Gastrocnemius medialis (tissue), 4 donors: ENCODE measurements at regions not wholly inside any gene's neighbourhood (a gene's known extent, or its start where the extent isn't known, plus 50 kb on each side); places are given as distances from the start of the nearest gene placed in this dataset.

Source experiments
- ATAC-seq, 2 donors: fragments of 150-250 bp; one replicate each; pipeline ENCODE4 v1.9.1; 2016
- DNase-seq, 2 donors: peaks; one replicate each; pipeline ENCODE4 v3.0.0-alpha.2; 2019
- H3K27ac ChIP-seq, 4 donors: fragments of 200-600 bp; sonication (generic); 1 replicate in 1 of 4; 2 replicates in 3 of 4; pipeline ENCODE4 v1.5.1; 2016 to 2018; ENCODE audit warnings: mild to moderate bottlenecking in 2 of 4, moderate library complexity in 1 of 4
- H3K27me3 ChIP-seq, 3 donors: fragments of 200-600 bp; sonication (generic) in 2 of 3; 1 replicate in 1 of 3; 2 replicates in 2 of 3; pipeline versions ENCODE4 v1.5.1 to v1.6.0; 2016 to 2019; ENCODE audit warnings: mild to moderate bottlenecking in 1 of 3, moderate library complexity in 1 of 3
- H3K36me3 ChIP-seq, 2 donors: fragments of 200-600 bp; sonication (generic) in 1 of 2; one replicate each; pipeline ENCODE4 v1.5.1; 2017 to 2018
- H3K4me1 ChIP-seq, 2 donors: fragments of 200-600 bp; sonication (generic) in 1 of 2; one replicate each; pipeline ENCODE4 v1.5.1; 2016 to 2017; ENCODE audit warnings: mild to moderate bottlenecking in 2 of 2
- H3K4me3 ChIP-seq, 4 donors: fragments of 200-600 bp; sonication (generic) in 3 of 4; 1 replicate in 1 of 4; 2 replicates in 3 of 4; pipeline ENCODE4 v1.5.1; 2016 to 2019; ENCODE audit warnings: mild to moderate bottlenecking in 2 of 4
- H3K9me3 ChIP-seq, 3 donors: fragments of 200-600 bp; sonication (generic) in 2 of 3; 1 replicate in 1 of 3; 2 replicates in 2 of 3; pipeline ENCODE4 v1.5.1; 2016 to 2019
- CTCF ChIP-seq, 5 experiments: fragments of 450-650 bp in 3 of 5; fragments of 200-600 bp in 2 of 5; sonication (generic) in 2 of 5; IDR thresholded peaks in 4 of 5; conservative IDR thresholded peaks in 1 of 5; 1 replicate in 4 of 5; 2 replicates in 1 of 5; pipeline ENCODE4 v1.5.1; 2016 to 2019; ENCODE audit warnings: antibody characterized with exemption in 5 of 5, mild to moderate bottlenecking in 3 of 5, moderate library complexity in 3 of 5
- POLR2A ChIP-seq, 2 donors: fragments of 450-650 bp; IDR thresholded peaks; one replicate each; pipeline ENCODE4 v1.6.1; 2017; ENCODE audit warnings: antibody characterized with exemption in 2 of 2, mild to moderate bottlenecking in 2 of 2, moderate library complexity in 2 of 2
- in situ Hi-C, 4 donors: fragments of 200-750 bp; cut with MboI; loops; one replicate each; pipeline versions ENCODE4 v1.15.0 to v1.8.0; 2017; ENCODE audit warnings: low sequenced_read_pairs in 4 of 4
- intact Hi-C: fragments of 100-400 bp; cut with DNase I; formaldehyde crosslinking; loops from one replicate; pipeline ENCODE4 v1.15.1; 2023; ENCODE audit warnings: low total_unique reads

- Histone ChIP-seq H3K4me3 (no peak overlapping the region), H3K27me3 (no peaks in the 10 kb centered on the region), H3K36me3 (no peaks in the 10 kb centered on the region), H3K27ac (no peak overlapping the region), H3K9me3 (no peaks in the 10 kb centered on the region), H3K4me1 (no peaks in the 10 kb centered on the region)
- TF ChIP-seq POLR2A (IDR thresholded peaks at IDR 0.05) (no peak), CTCF (IDR thresholded peaks at IDR 0.05 in 4 of 5, conservative IDR thresholded peaks at IDR 0.05 in 1 of 5) (no peak)
- intact Hi-C loops, result no loop called here
- in situ Hi-C loops, result loop anchor here in 1 of 4 donors (25.0 kb wide), 1 partner anchor 212 kb away; no protein-coding TSS in a partner anchor
- ATAC-seq (no peak), DNase-seq (no peak)
Observed at GRCh38 chr11:26199331-26200095, 132.4 kb upstream of the ANO3 start.

GRCh38 chr11:26201411-26201810, 130.5 kb upstream of the ANO3 start:
- in situ Hi-C loops, result loop anchor here in 1 of 4 donors (25.0 kb wide), 1 partner anchor 214 kb away; no protein-coding TSS in a partner anchor
- no peak for ATAC-seq
- intact Hi-C loops, result no loop called here
- TF ChIP-seq POLR2A (IDR thresholded peaks at IDR 0.05) (no peak), CTCF (IDR thresholded peaks at IDR 0.05 in 4 of 5, conservative IDR thresholded peaks at IDR 0.05 in 1 of 5) (no peak)
- H3K4me1 ChIP-seq, result no peaks in the 10 kb centered on the region
- no peaks in the 10 kb centered on the region for H3K36me3 ChIP-seq
- no peaks in the 10 kb centered on the region for H3K9me3 ChIP-seq
- no peak overlapping the region for H3K27ac ChIP-seq
- DNase-seq, result no peak
- H3K27me3 ChIP-seq, result no peaks in the 10 kb centered on the region
- H3K4me3 ChIP-seq, result no peak overlapping the region

- intact Hi-C loops (no loop called here), in situ Hi-C loops (loop anchor here in 1 of 4 donors (25.0 kb wide), 1 partner anchor 215 kb away; no protein-coding TSS in a partner anchor)
- Histone ChIP-seq H3K36me3 (no peaks in the 10 kb centered on the region), H3K27ac (no peak overlapping the region), H3K4me1 (no peaks in the 10 kb centered on the region), H3K4me3 (no peak overlapping the region), H3K27me3 (no peaks in the 10 kb centered on the region), H3K9me3 (no peaks in the 10 kb centered on the region)
- DNase-seq (no peak), ATAC-seq (no peak)
- TF ChIP-seq POLR2A (IDR thresholded peaks at IDR 0.05), result no peak
- TF ChIP-seq CTCF (IDR thresholded peaks at IDR 0.05 in 4 of 5, conservative IDR thresholded peaks at IDR 0.05 in 1 of 5), result no peak
Observed at GRCh38 chr11:26202754-26203153, 129.2 kb upstream of the ANO3 start.

DNA sequence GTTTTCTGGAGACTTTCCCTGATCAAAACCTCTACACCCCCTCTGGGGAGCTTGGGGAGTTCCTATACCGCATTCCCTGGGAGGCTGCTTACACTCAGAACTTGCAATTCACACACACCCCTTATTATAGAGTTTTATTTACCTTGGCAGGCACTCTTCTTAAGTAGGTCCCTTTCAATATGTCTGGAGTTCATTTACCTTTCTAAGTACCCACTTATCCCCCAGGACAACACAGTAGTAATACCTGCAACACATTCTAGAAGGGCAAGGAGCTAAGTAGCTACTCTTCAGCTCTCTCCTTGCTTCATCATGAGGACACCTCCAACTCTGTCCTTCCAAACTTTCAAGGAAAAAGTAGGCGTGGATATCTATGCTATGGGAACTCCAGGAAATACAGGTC, 127.8 kb upstream of the ANO3 start:
- intact Hi-C loops (no loop called here), in situ Hi-C loops (loop anchor here in 1 of 4 donors (25.0 kb wide), 1 partner anchor 217 kb away; no protein-coding TSS in a partner anchor)
- Histone ChIP-seq H3K4me1 (no peaks in the 10 kb centered on the region), H3K27ac (no peak overlapping the region), H3K4me3 (no peak overlapping the region), H3K36me3 (no peaks in the 10 kb centered on the region), H3K9me3 (no peaks in the 10 kb centered on the region), H3K27me3 (no peaks in the 10 kb centered on the region)
- no peak for ATAC-seq
- DNase-seq, result no peak
- TF ChIP-seq POLR2A (IDR thresholded peaks at IDR 0.05) (no peak), CTCF (IDR thresholded peaks at IDR 0.05 in 4 of 5, conservative IDR thresholded peaks at IDR 0.05 in 1 of 5) (no peak)
